CD14-positive monocyte (primary cell): ENCODE measurements at regions not wholly inside any gene's neighbourhood (a gene's known extent, or its start where the extent isn't known, plus 50 kb on each side); places are given as distances from the start of the nearest gene placed in this dataset.

ENCODE experiments used
- DNase-seq, 3 donors: peaks; one replicate each; pipeline ENCODE4 v3.0.0-alpha.2; 2011 to 2022
- H2AFZ ChIP-seq: 2 replicates; pipeline ENCODE4 v1.6.0; 2012; ENCODE audit warnings: mild to moderate bottlenecking, low read depth, low read length, inconsistent platforms; ENCODE audit not compliant: insufficient read depth, poor library complexity, severe bottlenecking
- H3K27ac ChIP-seq, 2 donors: 1 replicate in 1 of 2; 2 replicates in 1 of 2; pipeline ENCODE4 v1.5.1; 2012 to 2013; ENCODE audit warnings: low read length in 2 of 2, control low read depth in 1 of 2, inconsistent platforms in 1 of 2, low read depth in 1 of 2, mild to moderate bottlenecking in 1 of 2
- H3K27me3 ChIP-seq, 2 donors: one replicate each; pipeline versions ENCODE4 v1.6.0 to v1.6.1; 2011 to 2013; ENCODE audit warnings: low read length in 2 of 2; ENCODE audit not compliant: control insufficient read depth in 2 of 2, insufficient read depth in 2 of 2
- H3K36me3 ChIP-seq, 2 donors: replicated peaks in 1 of 2; 1 replicate in 1 of 2; 2 replicates in 1 of 2; pipeline versions ENCODE4 v1.5.1 to v1.6.1; 2012 to 2013; ENCODE audit warnings: low read length in 2 of 2, control low read depth in 1 of 2, inconsistent platforms in 1 of 2, mild to moderate bottlenecking in 1 of 2; ENCODE audit not compliant: insufficient read depth in 2 of 2, control insufficient read depth in 1 of 2
- H3K4me1 ChIP-seq, 2 donors: 1 replicate in 1 of 2; 2 replicates in 1 of 2; pipeline versions ENCODE4 v1.5.1 to v1.6.1; 2012 to 2013; ENCODE audit warnings: low read length in 2 of 2, control low read depth in 1 of 2, inconsistent platforms in 1 of 2, mild to moderate bottlenecking in 1 of 2, moderate library complexity in 1 of 2; ENCODE audit not compliant: insufficient read depth in 2 of 2, control insufficient read depth in 1 of 2
- H3K4me2 ChIP-seq: replicated peaks from 2 replicates; pipeline ENCODE3; 2012; ENCODE audit warnings: low read length, moderate library complexity, mild to moderate bottlenecking; ENCODE audit not compliant: poor library complexity, severe bottlenecking; ENCODE audit errors: extremely low read depth
- H3K4me3 ChIP-seq, 3 experiments: fragments of 200-600 bp in 1 of 3; sonication (generic) in 1 of 3; replicated peaks in 1 of 3; 1 replicate in 2 of 3; 2 replicates in 1 of 3; pipeline ENCODE4 v1.5.1; 2011 to 2013; ENCODE audit warnings: low read length in 3 of 3, mild to moderate bottlenecking in 3 of 3, control low read depth in 2 of 3, low read depth in 2 of 3, inconsistent platforms in 1 of 3, moderate library complexity in 1 of 3
- H3K79me2 ChIP-seq: 2 replicates; pipeline ENCODE4 v1.6.0; 2012; ENCODE audit warnings: mild to moderate bottlenecking, control low read depth, inconsistent platforms, low read length, moderate library complexity; ENCODE audit not compliant: insufficient read depth
- H3K9ac ChIP-seq: 2 replicates; pipeline ENCODE4 v1.6.0; 2017; ENCODE audit warnings: low read length, mild to moderate bottlenecking; ENCODE audit not compliant: insufficient read depth, poor library complexity, severe bottlenecking
- H3K9me3 ChIP-seq, 2 donors: replicated peaks in 1 of 2; 1 replicate in 1 of 2; 2 replicates in 1 of 2; pipeline versions ENCODE4 v1.5.1 to v1.6.1; 2012 to 2013; ENCODE audit warnings: low read length in 2 of 2, control low read depth in 1 of 2; ENCODE audit not compliant: control insufficient read depth in 1 of 2, insufficient read depth in 1 of 2
- H4K20me1 ChIP-seq: 2 replicates; pipeline ENCODE4 v1.6.0; 2012; ENCODE audit warnings: mild to moderate bottlenecking, low read length, control low read depth, moderate library complexity; ENCODE audit not compliant: insufficient read depth
- H3K27ac Mint-ChIP-seq, 7 donors: one replicate each; pipeline ENCODE4 v1.8.0; 2020; ENCODE audit warnings: mild to moderate bottlenecking in 7 of 7, mixed read lengths in 7 of 7, moderate library complexity in 6 of 7, inconsistent platforms in 2 of 7
- H3K27me3 Mint-ChIP-seq, 3 donors: one replicate each; pipeline ENCODE4 v1.8.0; 2021 to 2022; ENCODE audit warnings: low read depth in 3 of 3, mild to moderate bottlenecking in 3 of 3, mixed read lengths in 3 of 3, moderate library complexity in 3 of 3, inconsistent platforms in 1 of 3
- H3K36me3 Mint-ChIP-seq, 2 donors: one replicate each; pipeline ENCODE4 v1.8.0; 2020; ENCODE audit warnings: mixed read lengths in 2 of 2, inconsistent platforms in 1 of 2, mild to moderate bottlenecking in 1 of 2
- H3K4me1 Mint-ChIP-seq: one replicate; pipeline ENCODE4 v1.8.0; 2020; ENCODE audit warnings: mild to moderate bottlenecking, mixed read lengths
- H3K4me3 Mint-ChIP-seq, 2 donors: one replicate each; pipeline ENCODE4 v1.8.0; 2020; ENCODE audit warnings: mild to moderate bottlenecking in 2 of 2, mixed read lengths in 2 of 2, moderate library complexity in 1 of 2
- H3K9me3 Mint-ChIP-seq, 7 donors: one replicate each; pipeline ENCODE4 v1.8.0; 2020 to 2022; ENCODE audit warnings: mixed read lengths in 7 of 7, mild to moderate bottlenecking in 6 of 7, moderate library complexity in 6 of 7, inconsistent platforms in 2 of 7
- CTCF ChIP-seq: fragments of 200-600 bp; IDR thresholded peaks from one replicate; pipeline ENCODE4 v1.8.0; 2022; ENCODE audit warnings: antibody characterized with exemption, mild to moderate bottlenecking
- WGBS: methylation state at CpG from one replicate; pipeline ENCODE4 v1.1.5; 2013; ENCODE audit warnings: missing lambda C conversion rate; ENCODE audit not compliant: insufficient coverage; 5-methylcytosine and 5-hydroxymethylcytosine counted together
- intact Hi-C, 2 donors: fragments of 100-400 bp; cut with micrococcal nuclease; formaldehyde crosslinking; loops; one replicate each; pipeline versions ENCODE4 v1.15.0 to v1.15.1; 2023

GRCh38 chr5:2254880-2255750, 372.4 kb upstream of the IRX4 start:
- no peak overlapping the region for H3K27ac ChIP-seq
- WGBS, result 86% methylated on average over 13 of the region's 22 CpGs
- no peak overlapping the region for H2AFZ ChIP-seq
- no peak overlapping the region for H3K4me3 Mint-ChIP-seq
- peaks cover 0 to 5% (median 2%) of the 10 kb centered on the region in 7 donors for H3K9me3 Mint-ChIP-seq
- no peak overlapping the region for H3K4me2 ChIP-seq
- H3K36me3 ChIP-seq, result no peaks in the 10 kb centered on the region
- H3K4me3 ChIP-seq, result no peak overlapping the region
- H3K79me2 ChIP-seq, result no peaks in the 10 kb centered on the region
- no peaks in the 10 kb centered on the region for H4K20me1 ChIP-seq
- no peak overlapping the region for H3K9ac ChIP-seq
- no peaks in the 10 kb centered on the region for H3K4me1 Mint-ChIP-seq
- intact Hi-C loops, result no loop called here
- H3K27me3 ChIP-seq, result no peaks in the 10 kb centered on the region
- H3K36me3 Mint-ChIP-seq, result no peaks in the 10 kb centered on the region
- DNase-seq, result no peak
- no peaks in the 10 kb centered on the region for H3K4me1 ChIP-seq
- peaks cover 1 to 4% (median 2%) of the 10 kb centered on the region in 3 donors for H3K27me3 Mint-ChIP-seq
- TF ChIP-seq CTCF, result no peak
- H3K9me3 ChIP-seq, result no peaks in the 10 kb centered on the region
- H3K27ac Mint-ChIP-seq, result no peak overlapping the region

GRCh38 chr5:2254406-2254805, 371.7 kb upstream of the IRX4 start:
- H3K27me3 Mint-ChIP-seq, result peaks cover 1 to 4% (median 4%) of the 10 kb centered on the region in 3 donors
- Histone ChIP-seq H3K27ac (no peak overlapping the region), H3K9ac (no peak overlapping the region), H3K4me1 (no peaks in the 10 kb centered on the region), H3K79me2 (no peaks in the 10 kb centered on the region), H3K9me3 (no peaks in the 10 kb centered on the region), H3K4me2 (no peak overlapping the region), H3K4me3 (no peak overlapping the region), H4K20me1 (no peaks in the 10 kb centered on the region), H3K36me3 (no peaks in the 10 kb centered on the region), H2AFZ (no peak overlapping the region), H3K27me3 (no peaks in the 10 kb centered on the region)
- TF ChIP-seq CTCF, result no peak
- intact Hi-C loops, result no loop called here
- H3K4me1 Mint-ChIP-seq, result no peaks in the 10 kb centered on the region
- H3K36me3 Mint-ChIP-seq, result no peaks in the 10 kb centered on the region
- WGBS, result 40% methylated on average over 1 of the region's 3 CpGs
- DNase-seq, result no peak
- H3K27ac Mint-ChIP-seq, result no peak overlapping the region
- peaks cover 0 to 5% (median 0%) of the 10 kb centered on the region in 7 donors for H3K9me3 Mint-ChIP-seq
- no peak overlapping the region for H3K4me3 Mint-ChIP-seq
